ENCODE measurements at regions not wholly inside any gene's neighbourhood (a gene's known extent, or its start where the extent isn't known, plus 50 kb on each side); places are given as distances from the start of the nearest gene placed in this dataset.

- TF ChIP-seq CTCF (IDR thresholded peaks at IDR 0.05; ENCODE audit: low read depth, low read length, missing input control) (no peak), TAF1 (conservative IDR thresholded peaks at IDR 0.05) (no peak), YY1 (IDR thresholded peaks at IDR 0.05) (no peak), HNF4A (conservative IDR thresholded peaks at IDR 0.05) (no peak), MAX (IDR thresholded peaks at IDR 0.05) (no peak), ATF3 (IDR thresholded peaks at IDR 0.05) (no peak), SP1 (IDR thresholded peaks at IDR 0.05) (no peak), RAD21 (IDR thresholded peaks at IDR 0.05) (no peak), JUND (IDR thresholded peaks at IDR 0.05) (no peak)
Observed at GRCh38 chrX:4930426-4930825, 1217.0 kb upstream of the PRKX start.

Data from liver (tissue), 3 donors.